Spleen (tissue), 11 donors: ENCODE measurements at regions not wholly inside any gene's neighbourhood (a gene's known extent, or its start where the extent isn't known, plus 50 kb on each side); places are given as distances from the start of the nearest gene placed in this dataset.
"Not testable (repeated sequence)": the region's sequence is repeated elsewhere in the genome, so short reads cannot be mapped to it uniquely, and the experiment has no call there.

ENCODE experiments used
- DNase-seq: peaks from one replicate; pipeline ENCODE4 v3.0.0-alpha.2; 2020
- H3K27ac ChIP-seq, 8 donors: fragments of 200-600 bp; sonication (generic) in 7 of 8; 1 replicate in 4 of 8; 2 replicates in 4 of 8; pipeline versions ENCODE4 v1.5.0 to v1.8.0; 2016 to 2021; ENCODE audit warnings: inconsistent platforms in 4 of 8, mild to moderate bottlenecking in 4 of 8, moderate library complexity in 1 of 8
- H3K27me3 ChIP-seq, 7 donors: fragments of 200-600 bp; sonication (generic) in 6 of 7; replicated peaks in 1 of 7; 1 replicate in 4 of 7; 2 replicates in 3 of 7; pipeline versions ENCODE4 v1.5.0 to v1.8.0; 2016 to 2021; ENCODE audit warnings: inconsistent platforms in 3 of 7, mild to moderate bottlenecking in 1 of 7
- H3K36me3 ChIP-seq, 6 donors: fragments of 200-600 bp; sonication (generic) in 5 of 6; 1 replicate in 4 of 6; 2 replicates in 2 of 6; pipeline versions ENCODE4 v1.5.0 to v1.8.0; 2016 to 2021; ENCODE audit warnings: inconsistent platforms in 2 of 6
- H3K4me1 ChIP-seq, 6 donors: fragments of 200-600 bp; sonication (generic) in 5 of 6; 1 replicate in 3 of 6; 2 replicates in 3 of 6; pipeline versions ENCODE4 v1.5.0 to v1.8.0; 2016 to 2021; ENCODE audit warnings: inconsistent platforms in 3 of 6
- H3K4me3 ChIP-seq, 8 donors: fragments of 200-600 bp; sonication (generic) in 7 of 8; 1 replicate in 4 of 8; 2 replicates in 4 of 8; pipeline versions ENCODE4 v1.5.0 to v1.8.0; 2016 to 2021; ENCODE audit warnings: inconsistent platforms in 4 of 8, mild to moderate bottlenecking in 4 of 8, moderate library complexity in 2 of 8
- H3K9me3 ChIP-seq, 8 donors: fragments of 200-600 bp; sonication (generic) in 7 of 8; 1 replicate in 4 of 8; 2 replicates in 4 of 8; pipeline versions ENCODE4 v1.5.0 to v1.8.0; 2016 to 2021; ENCODE audit warnings: inconsistent platforms in 4 of 8
- CTCF ChIP-seq, 11 experiments: fragments of 200-600 bp in 7 of 11; fragments of 450-650 bp in 4 of 11; sonication (generic) in 4 of 11; IDR thresholded peaks in 8 of 11; conservative IDR thresholded peaks in 3 of 11; 1 replicate in 7 of 11; 2 replicates in 4 of 11; pipeline versions ENCODE4 v1.4.0 to v1.8.0; 2016 to 2021; ENCODE audit warnings: antibody characterized with exemption in 11 of 11, inconsistent platforms in 4 of 11, mild to moderate bottlenecking in 1 of 11
- POLR2A ChIP-seq, 3 donors: fragments of 450-650 bp; IDR thresholded peaks; one replicate each; pipeline ENCODE4 v1.5.1; 2017; ENCODE audit warnings: antibody characterized with exemption in 3 of 3, mild to moderate bottlenecking in 1 of 3
- POLR2AphosphoS5 ChIP-seq, 3 donors: sonication (generic); formaldehyde crosslinking; IDR thresholded peaks; one replicate each; pipeline ENCODE4 v1.5.1; 2017; ENCODE audit warnings: antibody characterized with exemption in 3 of 3
- WGBS, 5 donors: extraction: QIAGEN DNeasy Blood & Tissue Kit in 3 of 5; methylation state at CpG; one replicate each; pipeline versions ENCODE4 v1.1.5 to v1.1.7; 2013 to 2018; 5-methylcytosine and 5-hydroxymethylcytosine counted together
- intact Hi-C: fragments of 100-400 bp; cut with DNase I; formaldehyde crosslinking; loops from one replicate; pipeline ENCODE4 v1.15.0; 2023; ENCODE audit warnings: low total_unique reads
- donor health status: healthy with polysubstance abuse.
- donor health status: DM: no; HTN: no; CAD: no; lungs with moderate emphysema.
- donor health status: DM: no; HTN: no; CAD: no.
- donor health status: Bipolar disorder and iron deficiency.
- donor health status: healthy.
- donor health status: DM: no; HTN: no; CAD: no.
- donor health status: DM: yes; HTN: yes; CAD: no.

- Histone ChIP-seq H3K36me3 (no peaks in the 10 kb centered on the region), H3K27ac (no peak overlapping the region), H3K4me1 (no peaks in the 10 kb centered on the region), H3K9me3 (peaks cover 0 to 5% (median 0%) of the 10 kb centered on the region in 8 donors), H3K4me3 (no peak overlapping the region), H3K27me3 (no peaks in the 10 kb centered on the region)
- TF ChIP-seq POLR2A (IDR thresholded peaks at IDR 0.05) (no peak), POLR2AphosphoS5 (IDR thresholded peaks at IDR 0.05) (no peak), CTCF (IDR thresholded peaks at IDR 0.05 in 8 of 11, conservative IDR thresholded peaks at IDR 0.05 in 3 of 11) (no peak)
- intact Hi-C loops = no loop called here
- no peak for DNase-seq
- 73 to 85% (median 77%) methylated on average over 6 of the region's 6 CpGs for WGBS, 5 donors
Observed at GRCh38 chr18:34529358-34530335, 180.5 kb upstream of the DTNA start.

- Histone ChIP-seq H3K9me3 (peaks cover 0 to 8% (median 0%) of the 10 kb centered on the region in 8 donors), H3K36me3 (no peaks in the 10 kb centered on the region), H3K4me1 (no peaks in the 10 kb centered on the region), H3K27ac (no peak overlapping the region), H3K27me3 (no peaks in the 10 kb centered on the region), H3K4me3 (no peak overlapping the region)
- intact Hi-C loops = no loop called here
- WGBS, 5 donors = 56 to 80% (median 65%) methylated on average over 3 of the region's 3 CpGs
- no peak for TF ChIP-seq POLR2AphosphoS5 (IDR thresholded peaks at IDR 0.05)
- no peak for TF ChIP-seq CTCF (IDR thresholded peaks at IDR 0.05 in 8 of 11, conservative IDR thresholded peaks at IDR 0.05 in 3 of 11)
- no peak for TF ChIP-seq POLR2A (IDR thresholded peaks at IDR 0.05)
- no peak for DNase-seq
Observed at GRCh38 chr18:34531110-34531509, 179.0 kb upstream of the DTNA start.

- H3K27ac ChIP-seq, intact Hi-C loops, H3K4me3 ChIP-seq, H3K4me1 ChIP-seq, H3K27me3 ChIP-seq, H3K36me3 ChIP-seq, DNase-seq, H3K9me3 ChIP-seq: not testable (repeated sequence)
- WGBS, 5 donors = 86 to 95% (median 90%) methylated on average over 2 of the region's 2 CpGs
Observed at GRCh38 chr18:34534642-34535041, 175.5 kb upstream of the DTNA start.

- Histone ChIP-seq H3K9me3 (no peaks in the 10 kb centered on the region), H3K27me3 (no peaks in the 10 kb centered on the region), H3K27ac (no peak overlapping the region), H3K4me1 (no peaks in the 10 kb centered on the region), H3K36me3 (no peaks in the 10 kb centered on the region), H3K4me3 (no peak overlapping the region)
- TF ChIP-seq POLR2A (IDR thresholded peaks at IDR 0.05) = no peak
- no peak for TF ChIP-seq CTCF (IDR thresholded peaks at IDR 0.05 in 8 of 11, conservative IDR thresholded peaks at IDR 0.05 in 3 of 11)
- TF ChIP-seq POLR2AphosphoS5 (IDR thresholded peaks at IDR 0.05) = no peak
- 88 to 95% (median 91%) methylated on average over 2 of the region's 2 CpGs for WGBS, 5 donors
- intact Hi-C loops = no loop called here
- no peak for DNase-seq
Observed at GRCh38 chr18:34540897-34541296, 169.2 kb upstream of the DTNA start.
